NCI-H1092 (cell line): ENCODE measurements at regions not wholly inside any gene's neighbourhood (a gene's known extent, or its start where the extent isn't known, plus 50 kb on each side); places are given as distances from the start of the nearest gene placed in this dataset.
"Not testable (repeated sequence)": the region's sequence is repeated elsewhere in the genome, so short reads cannot be mapped to it uniquely, and the experiment has no call there.

Experiments used
- DNase-seq: peaks from one replicate; lab custom pipeline; 2025; lab: John Stamatoyannopoulos, UW

DNA sequence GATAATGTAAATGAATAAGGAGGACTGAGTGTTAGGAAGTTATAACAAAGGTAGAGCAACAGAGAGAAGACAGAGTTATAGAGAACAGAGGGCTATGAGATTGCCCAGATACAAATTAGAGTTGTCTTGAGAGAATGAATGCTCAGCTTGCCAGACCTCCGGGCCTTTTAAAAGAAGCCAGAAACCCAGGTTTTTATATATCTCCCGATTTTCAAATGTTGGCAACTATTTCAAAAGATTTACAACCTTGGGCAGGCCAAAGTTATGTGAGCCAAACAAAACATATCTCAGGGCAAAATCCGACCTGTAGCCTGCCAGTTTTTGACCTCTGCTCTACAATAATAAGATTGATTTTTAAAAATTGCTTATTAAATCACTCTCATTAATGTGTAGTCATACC lies 573.1 kb upstream of the SLC10A2 start:
- no peak for DNase-seq

GRCh38 chr13:103638706-103639105 lies 572.5 kb upstream of the SLC10A2 start:
- no peak for DNase-seq

- DNase-seq: no peak
Measured at GRCh38 chr13:103634066-103634465, 567.8 kb upstream of the SLC10A2 start.

- DNase-seq: no peak
Measured at GRCh38 chr13:103625194-103625593, 559.0 kb upstream of the SLC10A2 start.

DNA sequence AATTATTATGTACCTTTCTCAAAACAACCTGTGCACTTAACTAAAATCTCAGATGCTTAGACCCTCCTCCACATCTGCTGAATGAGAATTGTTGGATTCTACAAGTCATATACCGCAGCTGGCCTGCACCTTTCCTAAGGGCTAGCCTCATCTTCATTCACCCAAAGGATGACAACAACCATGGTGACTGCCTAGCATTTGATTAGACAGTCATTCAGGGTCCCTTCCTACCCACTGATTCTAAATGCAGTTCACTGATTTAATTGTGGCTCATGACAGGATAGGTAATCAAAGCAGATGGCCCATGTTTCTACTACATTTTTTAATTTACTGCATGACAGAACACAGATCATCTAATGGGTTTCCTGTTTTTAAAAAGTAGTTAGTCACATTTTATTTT lies 551.9 kb upstream of the SLC10A2 start:
- DNase-seq: no peak

GRCh38 chr13:103615771-103616170 lies 549.6 kb upstream of the SLC10A2 start:
- no peak for DNase-seq

- DNase-seq: no peak
Measured at GRCh38 chr13:103614761-103615160, 548.5 kb upstream of the SLC10A2 start.

GRCh38 chr13:103607995-103608394 lies 541.8 kb upstream of the SLC10A2 start:
- DNase-seq: no peak

DNA sequence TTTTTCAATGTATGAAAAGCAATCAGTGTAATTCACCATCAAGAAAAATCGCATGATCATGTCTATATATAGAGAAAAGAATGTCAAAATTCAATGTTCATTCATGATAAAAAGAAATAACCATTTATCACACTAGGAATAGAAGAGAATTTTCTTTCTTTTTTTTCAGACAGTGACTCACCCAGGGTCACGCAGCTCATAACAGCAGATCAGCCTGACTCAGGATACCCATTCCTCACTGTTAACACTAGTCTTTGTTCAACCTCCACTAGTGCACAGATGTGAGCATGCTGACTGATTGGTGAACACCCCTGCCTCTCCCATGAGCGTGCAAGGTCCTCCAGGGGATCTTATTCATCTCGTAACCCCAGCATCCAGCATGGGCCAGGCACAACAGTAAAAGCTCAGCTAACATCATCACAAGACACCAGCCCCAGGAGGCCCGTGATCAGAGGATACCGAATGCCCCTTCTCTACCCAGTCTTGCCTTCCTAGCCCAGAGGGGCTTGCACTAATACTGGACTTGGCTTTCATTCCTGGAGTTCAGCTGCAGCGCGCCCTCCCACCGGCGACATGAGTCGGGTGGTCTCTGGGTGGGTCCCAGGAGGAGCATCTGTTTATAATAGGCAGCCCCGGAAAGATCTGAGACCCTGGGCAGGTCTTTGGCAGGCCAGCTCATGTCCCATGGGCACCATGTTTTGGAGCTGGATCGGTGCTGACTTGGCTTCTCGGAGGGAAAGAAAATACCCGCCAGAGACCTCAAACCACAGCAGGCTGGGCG lies 539.5 kb upstream of the SLC10A2 start:
- no peak for DNase-seq

DNA sequence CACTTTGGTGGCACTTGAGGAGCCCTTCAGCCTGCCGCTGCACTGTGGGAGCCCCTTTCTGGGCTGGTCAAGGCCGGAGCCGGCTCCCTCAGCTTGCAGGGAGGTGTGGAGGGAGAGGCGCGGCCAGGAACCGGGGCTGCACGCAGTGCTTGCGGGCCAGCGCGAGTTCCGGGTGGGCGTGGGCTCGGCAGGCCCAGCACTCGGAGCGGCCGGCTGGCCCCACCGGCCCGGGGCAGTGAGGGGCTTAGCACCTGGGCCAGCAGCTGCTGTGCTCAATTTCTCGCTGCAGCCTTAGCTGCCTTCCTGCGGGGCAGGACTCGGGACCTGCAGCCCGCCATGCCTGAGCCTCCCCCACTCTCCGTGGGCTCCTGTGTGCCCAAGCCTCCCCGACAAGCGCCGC lies 533.7 kb upstream of the SLC10A2 start:
- not testable (repeated sequence) for DNase-seq

DNA sequence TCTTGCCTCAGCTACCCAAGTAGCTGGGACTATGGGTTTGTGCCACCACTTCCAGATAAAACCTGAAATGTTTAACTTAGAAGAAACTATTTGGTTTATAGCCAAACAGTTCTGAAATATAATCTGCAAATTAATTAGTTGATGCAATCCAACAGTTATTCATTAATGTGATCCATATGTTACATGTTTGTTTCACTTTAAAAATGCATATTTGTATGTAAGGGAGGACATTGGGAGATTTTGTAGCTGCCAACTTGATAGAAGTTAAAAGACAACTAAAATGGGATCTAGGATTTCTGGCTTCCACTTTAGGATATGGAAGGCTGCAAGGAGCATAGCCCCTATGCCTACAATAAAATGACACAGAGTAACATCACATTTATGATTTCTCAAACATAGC lies 532.5 kb upstream of the SLC10A2 start:
- no peak for DNase-seq

GRCh38 chr13:103573446-103573845 lies 507.2 kb upstream of the SLC10A2 start:
- DNase-seq: no peak

DNA sequence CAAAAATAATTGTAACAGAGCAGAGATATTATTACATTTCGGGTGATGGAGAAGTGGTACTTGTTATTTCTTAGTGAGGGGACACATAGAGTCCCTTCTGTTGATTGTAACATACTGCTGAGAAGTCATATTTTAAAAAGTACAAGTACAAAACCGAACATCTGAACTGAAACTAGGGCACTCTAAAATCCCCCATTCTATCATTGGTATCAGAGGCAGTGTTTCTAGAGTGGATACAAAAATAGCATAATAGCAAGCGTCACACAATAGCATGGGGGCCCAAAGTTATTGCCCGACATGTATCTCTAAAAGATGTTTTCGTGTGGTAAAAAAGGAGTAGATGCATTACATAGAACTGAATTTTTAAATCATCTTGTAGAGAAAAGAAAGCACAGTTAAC lies 502.1 kb upstream of the SLC10A2 start:
- no peak for DNase-seq

GRCh38 chr13:103557878-103558277 lies 491.7 kb upstream of the SLC10A2 start:
- DNase-seq: no peak

DNA sequence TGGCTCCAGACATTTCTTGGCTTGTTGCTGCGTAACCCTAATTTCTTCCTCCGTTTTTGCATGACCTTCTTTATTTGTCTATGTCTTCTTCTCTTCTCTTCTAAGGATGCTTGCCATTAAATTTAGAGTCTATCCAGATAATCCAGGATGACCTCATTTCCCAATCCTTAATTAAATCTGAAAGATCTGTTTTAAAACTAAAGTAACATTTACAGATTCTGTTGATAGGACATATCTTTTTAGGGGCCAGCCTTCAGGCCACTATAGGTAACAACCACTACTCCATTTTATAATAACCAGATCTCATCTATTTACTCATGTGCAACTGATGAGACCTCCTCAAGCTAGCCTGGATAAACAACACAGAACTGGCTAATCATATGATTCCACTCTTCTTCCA lies 490.5 kb upstream of the SLC10A2 start:
- no peak for DNase-seq

DNA sequence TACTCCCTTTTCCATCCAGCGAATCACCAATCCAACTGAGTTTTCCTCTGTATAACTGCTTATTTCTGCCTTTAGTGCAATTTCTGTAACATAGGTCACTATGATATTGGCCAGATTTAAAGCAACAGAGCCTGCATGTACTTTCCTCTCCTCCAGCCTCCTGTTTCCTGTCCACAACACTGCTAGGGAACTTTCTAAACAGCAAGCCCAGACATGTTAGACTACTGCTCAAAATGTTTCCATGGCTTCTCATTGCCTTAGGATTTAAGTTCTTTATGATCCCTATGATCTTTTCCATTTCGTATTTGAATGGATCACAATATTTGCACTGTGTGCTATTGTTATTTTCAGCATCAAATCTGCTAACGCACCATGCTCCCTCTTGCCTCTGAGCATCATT lies 481.7 kb upstream of the SLC10A2 start:
- DNase-seq: no peak

GRCh38 chr13:103546271-103546670 lies 480.1 kb upstream of the SLC10A2 start:
- no peak for DNase-seq

GRCh38 chr13:103542648-103543047 lies 476.4 kb upstream of the SLC10A2 start:
- no peak for DNase-seq

- no peak for DNase-seq
Measured at GRCh38 chr13:103540382-103540765, 474.2 kb upstream of the SLC10A2 start.

DNA sequence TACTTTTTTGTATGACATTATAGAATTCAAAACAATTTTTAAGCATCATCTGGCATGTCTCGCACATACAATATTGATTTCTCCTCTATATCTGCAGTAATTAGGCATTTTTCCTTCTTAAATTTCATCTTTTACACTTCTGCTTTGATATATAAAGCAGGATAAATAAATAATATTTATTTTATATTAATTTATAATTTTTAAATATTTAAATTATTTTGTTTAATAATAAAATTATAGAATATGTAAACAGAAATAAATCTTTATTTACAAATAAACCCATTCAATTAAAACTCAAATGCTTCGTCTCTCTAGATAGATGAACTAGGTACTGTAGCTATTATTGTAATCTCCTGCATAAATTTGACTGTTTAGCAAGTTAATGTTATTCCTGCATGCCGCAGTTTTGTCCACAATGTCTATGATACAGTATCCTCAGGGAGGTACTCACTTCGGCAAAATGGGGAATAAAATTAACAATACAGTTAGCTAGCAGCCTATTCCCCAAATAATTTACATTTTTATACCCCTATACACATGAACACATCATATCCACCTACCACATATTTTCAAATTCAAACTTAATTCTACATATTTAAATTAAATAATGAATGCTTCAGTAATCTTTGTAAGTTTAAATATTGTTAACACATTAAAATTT lies 473.6 kb upstream of the SLC10A2 start:
- DNase-seq: no peak

DNA sequence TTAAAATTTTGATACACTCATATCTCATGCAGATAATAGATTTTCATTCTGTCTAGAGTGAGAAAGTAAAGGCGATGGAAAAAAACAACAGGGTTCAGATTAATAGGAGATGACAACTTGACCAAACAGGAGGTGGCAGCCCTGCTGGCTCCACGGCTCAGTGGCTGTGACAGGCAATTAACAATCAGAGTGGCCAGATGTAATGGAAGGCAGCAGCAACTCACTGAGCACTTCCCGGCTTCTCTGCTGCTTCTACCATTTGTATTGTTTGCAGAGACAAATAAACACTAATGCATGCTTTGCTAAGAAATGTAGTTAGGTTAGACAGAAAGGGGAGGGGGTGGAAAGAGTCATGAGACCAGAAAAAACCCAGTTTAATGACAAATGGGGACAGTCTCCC lies 473.0 kb upstream of the SLC10A2 start:
- peak; percentile 90 for DNase-seq

DNA sequence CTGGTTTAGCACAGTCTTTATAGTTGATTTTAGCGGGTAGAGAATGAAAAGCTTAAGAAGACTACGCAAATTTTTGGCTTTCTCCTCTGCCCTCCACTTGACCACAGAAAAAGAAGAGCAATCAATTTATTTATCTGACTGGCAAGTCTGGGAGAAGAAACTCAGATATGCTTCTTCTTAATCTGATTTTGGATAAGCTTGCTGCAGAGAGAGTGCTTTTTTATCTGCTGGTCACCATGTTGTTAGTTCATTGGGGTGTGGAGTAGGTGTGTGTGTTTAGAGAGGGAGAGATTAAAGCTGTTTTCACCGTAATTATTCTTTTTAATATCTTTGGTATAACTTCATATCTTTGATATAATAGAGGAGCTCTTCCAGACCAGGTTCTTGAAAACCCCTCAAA lies 471.4 kb upstream of the SLC10A2 start:
- DNase-seq: no peak

DNA sequence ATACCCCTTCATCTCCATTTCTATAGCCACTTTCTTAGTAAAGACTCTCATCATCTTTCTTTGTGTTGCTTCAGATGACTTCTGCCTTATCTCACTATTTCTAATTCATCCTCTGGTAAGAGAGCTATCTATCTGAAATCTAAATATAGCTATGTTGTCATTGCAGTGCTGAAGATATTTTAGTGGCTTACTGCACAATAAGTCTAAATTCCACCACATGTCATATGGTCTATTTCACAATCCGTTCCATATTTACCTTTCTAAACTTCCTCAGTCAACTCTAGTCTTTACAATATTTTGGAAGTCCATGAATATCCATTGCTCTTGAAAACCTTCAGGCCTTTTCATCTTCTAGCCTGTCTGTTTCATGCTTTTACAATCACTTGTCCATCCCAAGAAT lies 465.1 kb upstream of the SLC10A2 start:
- no peak for DNase-seq

GRCh38 chr13:103528437-103528836 lies 462.2 kb upstream of the SLC10A2 start:
- DNase-seq: no peak
